Stimulated activated CD4-positive, alpha-beta T cell treated with anti-CD3 and anti-CD28 coated beads, Interleukin-15, amount 100 ng/mL, for 24 hours (primary cell): ENCODE measurements at regions not wholly inside any gene's neighbourhood (a gene's known extent, or its start where the extent isn't known, plus 50 kb on each side); places are given as distances from the start of the nearest gene placed in this dataset.

ENCODE experiments used
- DNase-seq: peaks from one replicate; pipeline ENCODE4 v3.0.0-alpha.2; 2020

- no peak for DNase-seq
These were observed 229.4 kb upstream of the POU3F1 start for GRCh38 chr1:38275960-38276359.

- DNase-seq, result no peak
These were observed 228.4 kb upstream of the POU3F1 start for GRCh38 chr1:38274974-38275373.

- DNase-seq, result no peak
These were observed 226.7 kb upstream of the POU3F1 start for GRCh38 chr1:38273196-38273804.

- DNase-seq, result no peak
These were observed 225.9 kb upstream of the POU3F1 start for GRCh38 chr1:38272515-38272914.

DNA sequence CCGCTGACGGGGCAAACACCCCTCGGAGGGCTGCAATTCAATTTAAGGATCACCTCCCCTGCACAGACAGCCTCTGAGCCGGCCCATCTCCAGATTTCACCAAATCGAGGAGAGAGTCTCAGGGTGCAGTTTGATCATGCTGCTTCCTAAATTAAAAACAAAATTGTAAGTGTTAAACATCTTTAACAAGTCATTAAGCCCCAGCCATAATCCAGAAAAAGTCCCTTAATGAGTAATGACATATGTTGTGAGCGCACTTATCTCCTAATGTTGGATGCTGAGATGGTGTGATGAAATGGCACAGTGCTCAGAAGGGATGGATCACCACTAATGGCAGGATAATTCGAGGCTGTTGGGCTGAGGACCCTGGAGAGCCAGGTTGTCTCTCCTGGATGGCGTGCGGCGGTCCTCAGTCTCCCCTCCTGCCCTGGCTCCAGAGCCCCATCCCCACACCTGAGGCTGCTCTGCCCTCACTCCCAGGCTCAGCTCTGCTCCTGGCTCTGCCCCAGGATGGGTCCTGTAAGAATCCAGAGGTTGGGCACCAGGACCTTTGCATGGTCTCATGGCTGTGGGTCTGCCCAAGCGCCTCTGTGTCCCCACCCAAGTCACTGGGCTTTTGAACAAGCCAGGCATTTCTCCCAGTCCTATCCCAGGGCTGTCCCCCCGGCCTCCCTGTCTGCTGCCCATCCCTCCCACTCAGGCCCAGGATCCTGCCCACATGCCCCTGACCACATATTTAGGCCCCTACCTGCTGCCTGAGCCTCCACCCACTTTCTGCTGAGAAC lies 224.4 kb upstream of the POU3F1 start:
- no peak for DNase-seq

- DNase-seq, result no peak
These were observed 223.6 kb upstream of the POU3F1 start for GRCh38 chr1:38269923-38270848.

DNA sequence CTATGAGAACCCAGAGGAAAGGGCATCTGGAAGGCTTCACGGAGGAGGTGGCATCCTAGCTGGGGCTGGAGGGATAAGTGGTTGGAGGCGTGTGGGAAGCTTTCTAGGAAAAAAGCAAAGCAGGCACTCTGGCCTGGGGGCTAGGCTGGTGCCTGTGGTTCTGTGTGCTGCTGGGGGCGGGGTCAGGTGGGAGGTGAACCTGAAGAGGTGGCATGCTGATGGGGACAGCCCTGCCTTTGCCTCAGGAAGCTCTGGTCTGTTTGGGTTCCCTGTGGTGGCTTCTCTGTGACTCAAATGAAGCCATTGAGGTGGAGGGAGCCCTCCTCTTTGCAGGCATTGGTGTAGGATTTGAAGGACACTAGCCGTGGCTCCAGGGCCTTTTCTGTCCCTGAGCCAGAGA lies 221.6 kb upstream of the POU3F1 start:
- no peak for DNase-seq

- DNase-seq, result no peak
These were observed 220.7 kb upstream of the POU3F1 start for GRCh38 chr1:38267037-38268036.

- no peak for DNase-seq
These were observed 219.6 kb upstream of the POU3F1 start for GRCh38 chr1:38266197-38266520.

DNA sequence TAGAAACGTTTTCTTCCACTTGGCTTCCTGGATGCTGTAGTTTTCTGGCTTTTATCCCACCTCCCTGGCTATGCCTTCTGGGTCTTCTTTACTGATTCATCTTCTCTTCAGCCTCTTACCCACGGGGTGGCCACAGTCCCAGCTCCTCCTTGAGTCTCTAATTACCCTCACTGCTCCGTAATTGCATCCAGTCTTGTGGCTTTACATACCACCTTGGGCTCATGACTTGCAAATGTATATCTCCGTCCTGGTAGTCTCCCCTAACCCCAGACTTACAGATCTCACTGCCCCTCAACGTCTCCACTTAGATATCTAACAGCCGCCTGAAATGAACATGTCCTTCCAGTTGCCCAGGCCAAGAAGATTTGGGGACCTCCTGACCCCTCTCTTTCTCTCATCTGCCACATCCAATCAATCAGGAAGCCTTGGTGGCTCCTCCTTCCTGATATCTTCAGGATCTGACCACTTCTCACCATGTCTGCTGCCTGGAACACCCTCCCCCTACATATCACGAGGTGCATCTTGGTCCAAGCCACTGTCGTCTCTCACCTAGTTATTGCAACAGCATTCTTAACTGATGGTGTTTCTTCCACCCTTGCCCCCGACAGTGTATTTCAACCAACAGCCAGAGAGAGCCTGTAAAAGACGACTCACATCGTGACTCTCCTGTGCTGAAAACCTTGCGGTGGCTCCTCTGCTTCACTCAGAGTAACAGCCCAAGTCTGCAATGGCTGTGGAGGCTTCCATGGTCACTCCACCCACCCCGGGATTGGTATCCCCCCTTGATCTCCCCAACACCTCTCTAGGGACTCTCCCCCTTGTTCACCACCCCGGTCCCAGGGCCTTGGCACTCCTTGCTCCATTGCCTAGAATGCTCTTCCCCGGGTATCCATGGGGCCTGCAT lies 219.0 kb upstream of the POU3F1 start:
- DNase-seq, result no peak

DNA sequence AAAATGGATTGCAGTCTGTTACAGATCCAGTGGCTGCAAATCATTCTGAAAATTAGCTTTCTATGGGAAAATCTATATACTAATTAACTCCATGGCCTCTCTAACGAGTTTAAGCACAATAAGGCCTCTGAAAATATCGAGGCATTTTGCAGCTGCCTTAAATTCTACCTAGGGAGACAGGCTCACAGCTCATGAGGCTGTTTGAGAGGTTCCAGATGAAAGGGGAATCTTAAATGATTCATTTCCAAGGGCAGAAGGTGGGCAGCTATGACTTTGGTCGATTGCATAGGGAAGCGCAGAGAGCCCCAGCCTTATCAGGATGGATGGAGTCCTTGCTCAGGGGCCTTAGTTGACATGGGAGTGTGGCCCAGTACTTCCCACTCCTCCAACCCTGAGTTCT lies 216.8 kb upstream of the POU3F1 start:
- no peak for DNase-seq

DNA sequence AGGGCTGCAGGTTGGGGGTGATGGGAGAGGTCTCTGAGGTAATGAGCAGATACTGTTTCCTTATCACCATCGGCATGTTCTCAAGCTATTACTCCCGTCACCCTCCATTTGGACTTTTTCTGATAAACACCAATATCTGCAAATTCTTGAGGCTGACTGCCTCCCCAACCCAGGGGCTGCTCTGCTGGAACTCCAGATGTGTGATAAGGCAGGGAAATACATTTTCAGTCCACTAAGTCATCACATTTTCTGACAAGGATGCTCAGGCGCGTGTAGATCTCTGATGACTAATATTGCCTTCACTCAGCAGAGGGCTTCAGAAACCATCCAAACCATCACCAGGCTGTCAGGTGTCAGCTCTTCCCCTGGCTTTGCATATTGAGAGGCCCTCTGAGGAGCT lies 215.0 kb upstream of the POU3F1 start:
- DNase-seq, result no peak

DNA sequence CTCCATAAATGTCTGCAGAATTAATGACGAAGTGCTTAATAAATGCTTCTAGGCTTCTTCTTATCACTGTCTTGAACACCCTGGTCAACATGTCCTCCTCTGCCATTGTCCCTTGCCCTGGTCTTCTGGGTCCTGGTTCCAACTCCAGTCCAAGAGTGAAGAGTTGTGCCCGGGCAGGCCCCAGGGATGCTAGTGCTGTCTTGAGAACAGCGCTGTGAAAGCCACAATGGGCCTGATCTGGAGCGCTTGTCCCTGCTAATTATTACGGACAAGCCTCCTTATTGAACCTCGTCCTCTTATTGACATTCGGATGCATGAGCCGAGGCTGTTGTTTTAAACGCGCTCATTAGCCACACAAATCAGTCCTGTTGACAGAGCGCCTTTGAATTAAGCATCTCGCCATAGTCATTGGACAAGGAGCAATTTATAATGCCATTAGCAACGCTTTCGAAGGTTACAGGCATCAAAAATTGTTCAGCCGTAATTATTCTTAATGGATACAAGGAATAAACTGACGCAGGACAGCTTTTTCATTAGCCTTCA lies 211.6 kb upstream of the POU3F1 start:
- no peak for DNase-seq

DNA sequence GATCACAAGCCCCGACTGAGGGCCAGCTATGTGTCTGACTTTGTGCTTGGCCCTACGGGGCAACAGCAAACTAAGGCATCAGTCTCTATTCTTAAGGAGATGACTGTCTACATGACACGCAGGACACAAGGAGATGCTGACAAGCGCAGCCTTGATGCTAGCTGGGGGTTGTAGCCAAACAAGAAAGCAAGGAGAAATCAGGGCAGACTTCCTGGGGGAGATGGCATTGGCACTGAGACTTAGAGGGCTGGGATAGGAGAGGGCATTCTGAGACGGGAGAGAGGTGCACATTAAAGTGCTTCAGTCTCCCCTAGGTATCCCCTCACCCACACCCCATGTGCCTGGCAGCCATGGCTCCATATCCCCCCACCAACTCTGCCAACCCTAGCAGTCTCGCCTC lies 210.8 kb upstream of the POU3F1 start:
- DNase-seq, result no peak

DNA sequence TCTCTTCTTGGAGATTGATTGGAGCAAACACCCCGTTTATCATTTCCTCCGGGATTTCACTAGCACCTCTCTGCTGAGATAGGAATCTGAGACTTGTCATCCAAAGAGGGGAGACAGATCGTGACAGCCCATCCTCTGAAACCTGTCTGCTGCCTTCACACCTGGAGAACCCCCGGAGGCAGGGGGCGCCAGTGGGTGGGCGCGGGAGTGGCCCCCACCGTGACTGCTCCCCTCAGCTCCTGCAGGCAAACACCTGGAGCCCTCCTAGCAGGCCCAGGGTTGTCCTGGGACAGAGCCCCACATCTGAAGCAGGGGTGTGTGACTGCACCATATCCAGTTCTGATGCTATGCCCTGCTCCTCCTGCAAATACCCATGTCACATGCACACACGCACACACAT lies 209.5 kb upstream of the POU3F1 start:
- no peak for DNase-seq

- no peak for DNase-seq
These were observed 206.7 kb upstream of the POU3F1 start for GRCh38 chr1:38253314-38253713.

DNA sequence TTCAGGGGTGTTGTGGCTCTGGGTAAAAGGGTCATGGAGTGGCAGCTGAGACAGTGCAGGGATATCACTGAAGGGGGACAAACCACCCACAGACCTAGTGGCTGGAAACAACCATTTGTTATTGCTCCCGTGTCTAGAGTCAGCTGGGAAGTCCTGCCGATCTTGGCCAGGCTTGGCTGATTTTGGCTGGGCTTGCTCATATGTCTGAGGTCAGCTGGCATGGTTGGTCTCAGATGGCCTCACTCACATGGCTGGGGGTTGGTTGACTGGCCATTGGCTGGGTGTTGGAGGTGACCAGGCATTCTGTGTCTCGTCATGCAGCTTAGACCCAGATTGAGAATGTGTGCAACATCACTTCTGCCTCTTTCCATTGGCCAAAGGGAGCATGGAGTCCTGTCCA lies 203.8 kb upstream of the POU3F1 start:
- DNase-seq, result no peak

DNA sequence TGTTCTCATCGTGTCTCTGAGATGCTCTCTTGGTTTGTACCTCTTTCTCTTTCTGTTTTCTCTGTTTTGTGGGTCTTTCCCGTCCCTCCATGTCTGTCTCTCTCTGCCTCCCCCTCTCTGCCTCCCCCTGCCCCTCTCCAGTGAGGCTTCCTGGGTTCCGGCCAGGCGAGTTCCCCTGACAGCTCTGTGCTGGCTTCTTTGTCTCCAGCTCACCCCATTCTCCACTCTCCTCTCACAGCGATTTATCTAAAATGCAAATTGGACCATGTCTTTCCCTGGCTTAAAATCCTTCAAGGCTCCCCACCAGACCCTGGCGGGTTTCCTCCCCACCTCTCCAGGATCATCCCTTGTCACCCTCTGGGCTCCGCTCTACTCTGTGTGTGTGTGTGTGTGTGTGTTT lies 202.4 kb upstream of the POU3F1 start:
- DNase-seq, result no peak

GRCh38 chr1:38246955-38247952 lies 200.7 kb upstream of the POU3F1 start:
- DNase-seq, result no peak
